ENCODE measurements at regions not wholly inside any gene's neighbourhood (a gene's known extent, or its start where the extent isn't known, plus 50 kb on each side); places are given as distances from the start of the nearest gene placed in this dataset.

- TF ChIP-seq PKNOX1 (IDR thresholded peaks at IDR 0.05) (no peak), FOXA1 (IDR thresholded peaks at IDR 0.05) (no peak), L3MBTL2 (conservative IDR thresholded peaks at IDR 0.05) (no peak), ELF4 (IDR thresholded peaks at IDR 0.05) (no peak), ARNT (IDR thresholded peaks at IDR 0.05) (no peak), FOXM1 (IDR thresholded peaks at IDR 0.05; ENCODE audit: borderline replicate concordance) (no peak)
Observed at GRCh38 chr2:72000110-72000509, 147.6 kb downstream of the CYP26B1 start.

Data from HEK293T (cell line).